Mesenchymal stem cell (in vitro differentiated cells and primary cell): ENCODE measurements at regions not wholly inside any gene's neighbourhood (a gene's known extent, or its start where the extent isn't known, plus 50 kb on each side); places are given as distances from the start of the nearest gene placed in this dataset.

ENCODE experiments used
- DNase-seq: peaks from one replicate; pipeline ENCODE4 v3.0.0-alpha.2; 2013
- H2AFZ ChIP-seq: one replicate; pipeline ENCODE4 v1.6.1; 2013; ENCODE audit warnings: low read depth, mild to moderate bottlenecking, control low read depth, inconsistent platforms, low read length, moderate library complexity
- H2AK5ac ChIP-seq: 2 replicates; pipeline ENCODE4 v1.6.1; 2013; ENCODE audit warnings: low read length, moderate library complexity, mild to moderate bottlenecking, inconsistent platforms; ENCODE audit not compliant: severe bottlenecking
- H2BK120ac ChIP-seq: one replicate; pipeline ENCODE4 v1.6.1; 2013; ENCODE audit warnings: low read depth, mild to moderate bottlenecking, inconsistent platforms, low read length, moderate library complexity
- H2BK12ac ChIP-seq, 2 experiments: one replicate each; pipeline ENCODE4 v1.6.1; 2013; ENCODE audit warnings: inconsistent platforms in 2 of 2, low read length in 2 of 2, mild to moderate bottlenecking in 2 of 2, moderate library complexity in 2 of 2, control low read depth in 1 of 2
- H2BK15ac ChIP-seq: one replicate; pipeline ENCODE4 v1.6.1; 2013; ENCODE audit warnings: mild to moderate bottlenecking, low read depth, inconsistent platforms; ENCODE audit not compliant: poor library complexity, severe bottlenecking
- H2BK5ac ChIP-seq: 2 replicates; pipeline ENCODE4 v1.6.1; 2013; ENCODE audit warnings: low read depth, mild to moderate bottlenecking, low read length, control low read depth, inconsistent platforms; ENCODE audit not compliant: poor library complexity, severe bottlenecking
- H3K14ac ChIP-seq, 2 experiments: one replicate each; pipeline ENCODE4 v1.6.1; 2013; ENCODE audit warnings: inconsistent platforms in 2 of 2, low read length in 2 of 2, control low read depth in 1 of 2, mild to moderate bottlenecking in 1 of 2, moderate library complexity in 1 of 2
- H3K18ac ChIP-seq, 2 experiments: one replicate each; pipeline ENCODE4 v1.6.1; 2013; ENCODE audit warnings: inconsistent platforms in 2 of 2, low read length in 2 of 2, control low read depth in 1 of 2, low read depth in 1 of 2, mild to moderate bottlenecking in 1 of 2
- H3K23ac ChIP-seq, 2 experiments: one replicate each; pipeline ENCODE4 v1.6.1; 2013; ENCODE audit warnings: inconsistent platforms in 2 of 2, low read length in 2 of 2, mild to moderate bottlenecking in 2 of 2, moderate library complexity in 2 of 2, control low read depth in 1 of 2
- H3K27ac ChIP-seq: 2 replicates; pipeline ENCODE4 v1.5.1; 2013; ENCODE audit warnings: mild to moderate bottlenecking, moderate library complexity, low read length, control low read depth, inconsistent platforms; ENCODE audit not compliant: poor library complexity, severe bottlenecking
- H3K27me3 ChIP-seq, 2 experiments: 2 replicates each; pipeline versions ENCODE4 v1.6.1 to v1.7.0; 2013; ENCODE audit warnings: low read length in 2 of 2, mild to moderate bottlenecking in 2 of 2, moderate library complexity in 2 of 2, control low read depth in 1 of 2, inconsistent platforms in 1 of 2; ENCODE audit not compliant: control insufficient read depth in 1 of 2, insufficient read depth in 1 of 2
- H3K36me3 ChIP-seq, 2 experiments: 2 replicates each; pipeline versions ENCODE4 v1.6.1 to v1.7.0; 2013; ENCODE audit warnings: low read length in 2 of 2, control low read depth in 1 of 2, inconsistent platforms in 1 of 2, low read depth in 1 of 2, mild to moderate bottlenecking in 1 of 2; ENCODE audit not compliant: insufficient read depth in 2 of 2, control insufficient read depth in 1 of 2
- H3K4ac ChIP-seq, 2 experiments: one replicate each; pipeline ENCODE4 v1.6.1; 2013; ENCODE audit warnings: inconsistent platforms in 2 of 2, low read length in 2 of 2, mild to moderate bottlenecking in 2 of 2, moderate library complexity in 2 of 2, control low read depth in 1 of 2, low read depth in 1 of 2
- H3K4me1 ChIP-seq: 2 replicates; pipeline ENCODE4 v1.6.1; 2013; ENCODE audit warnings: low read depth, low read length, control low read depth; ENCODE audit not compliant: control insufficient read depth, insufficient read depth
- H3K4me2 ChIP-seq: 2 replicates; pipeline ENCODE4 v1.6.1; 2013; ENCODE audit warnings: low read length, mild to moderate bottlenecking, inconsistent platforms; ENCODE audit not compliant: poor library complexity, severe bottlenecking
- H3K4me3 ChIP-seq, 2 experiments: 2 replicates each; pipeline versions ENCODE4 v1.5.1 to v1.7.0; 2013; ENCODE audit warnings: low read length in 2 of 2, mild to moderate bottlenecking in 2 of 2, control low read depth in 1 of 2, low read depth in 1 of 2; ENCODE audit not compliant: insufficient read depth in 1 of 2
- H3K79me1 ChIP-seq: replicated peaks from 2 replicates; pipeline ENCODE4 v1.6.1; 2013; ENCODE audit warnings: mild to moderate bottlenecking, control low read depth, low read length, inconsistent platforms; ENCODE audit not compliant: poor library complexity, severe bottlenecking
- H3K9ac ChIP-seq: 2 replicates; pipeline ENCODE4 v1.7.0; 2013; ENCODE audit warnings: mild to moderate bottlenecking, low read length, moderate library complexity
- H3K9me3 ChIP-seq: 2 replicates; pipeline ENCODE4 v1.7.0; 2013; ENCODE audit warnings: mild to moderate bottlenecking, low read length; ENCODE audit not compliant: control insufficient read depth
- H4K8ac ChIP-seq: one replicate; pipeline ENCODE4 v1.6.1; 2013; ENCODE audit warnings: inconsistent platforms, mild to moderate bottlenecking, low read length, moderate library complexity
- H4K91ac ChIP-seq: one replicate; pipeline ENCODE4 v1.6.1; 2013; ENCODE audit warnings: mild to moderate bottlenecking, low read length, inconsistent platforms
- WGBS: methylation state at CpG from one replicate; pipeline ENCODE4 v1.1.7; 2013; ENCODE audit warnings: mixed read lengths; 5-methylcytosine and 5-hydroxymethylcytosine counted together

DNA sequence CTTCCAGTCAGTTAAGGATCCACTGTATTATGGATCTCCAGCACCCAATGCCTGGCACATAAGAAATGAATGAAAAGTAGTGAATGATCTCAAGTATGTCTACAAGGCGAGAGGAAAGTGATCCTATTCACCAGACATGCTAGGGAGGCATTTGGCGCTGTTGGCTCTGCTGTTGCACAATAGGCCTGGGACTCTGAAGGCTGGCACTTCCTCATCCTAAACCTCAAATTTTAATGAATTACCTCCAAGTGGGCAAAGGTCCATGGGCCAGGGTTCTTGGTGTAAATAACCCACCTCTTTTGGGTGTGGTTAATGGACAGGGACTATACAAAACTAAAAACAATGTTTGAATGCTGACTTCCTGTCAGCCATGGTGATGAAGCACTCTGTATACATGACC lies 173.4 kb upstream of the PZP start:
- WGBS: 90% methylated on average over 2 of the region's 2 CpGs
- no peak overlapping the region for H2BK120ac ChIP-seq
- no peak overlapping the region for H2AK5ac ChIP-seq
- no peak overlapping the region for H3K4me2 ChIP-seq
- H3K23ac ChIP-seq: no peak overlapping the region
- no peak overlapping the region for H3K4ac ChIP-seq
- no peaks in the 10 kb centered on the region for H3K4me1 ChIP-seq
- H3K79me1 ChIP-seq: no peaks in the 10 kb centered on the region
- H3K36me3 ChIP-seq: no peaks in the 10 kb centered on the region
- no peak overlapping the region for H2BK15ac ChIP-seq
- no peak overlapping the region for H3K14ac ChIP-seq
- H4K91ac ChIP-seq: no peak overlapping the region
- H3K27me3 ChIP-seq: peaks cover 9 to 20% of the 10 kb centered on the region in 2 experiments
- no peak overlapping the region for H3K27ac ChIP-seq
- no peak overlapping the region for H3K18ac ChIP-seq
- no peak for DNase-seq
- no peak overlapping the region for H2BK12ac ChIP-seq
- H3K9ac ChIP-seq: no peak overlapping the region
- no peak overlapping the region for H3K4me3 ChIP-seq
- no peak overlapping the region for H2AFZ ChIP-seq
- no peak overlapping the region for H4K8ac ChIP-seq
- H3K9me3 ChIP-seq: no peaks in the 10 kb centered on the region
- no peak overlapping the region for H2BK5ac ChIP-seq

DNA sequence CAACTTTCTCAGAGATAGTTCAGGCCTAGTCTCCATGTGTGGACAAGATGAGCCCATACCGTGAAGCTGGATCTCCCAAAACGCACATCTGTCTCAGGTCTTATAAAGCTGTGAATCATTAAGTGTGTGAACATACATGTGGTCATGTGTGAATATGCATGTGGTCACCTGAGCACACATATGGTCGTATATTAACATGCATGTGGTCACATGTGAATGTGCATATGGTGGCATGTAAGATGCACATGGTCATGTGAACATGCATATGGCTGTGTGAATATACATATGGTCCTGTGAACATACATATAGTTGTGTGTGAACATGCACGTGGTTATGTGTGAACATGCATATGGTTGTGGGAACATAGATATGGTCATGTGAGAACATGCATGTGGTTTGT lies 172.5 kb upstream of the PZP start:
- H3K4ac ChIP-seq: no peak overlapping the region
- no peaks in the 10 kb centered on the region for H3K9me3 ChIP-seq
- no peak overlapping the region for H3K18ac ChIP-seq
- H3K79me1 ChIP-seq: no peaks in the 10 kb centered on the region
- H2AFZ ChIP-seq: no peak overlapping the region
- H3K4me3 ChIP-seq: no peak overlapping the region
- H4K91ac ChIP-seq: no peak overlapping the region
- no peaks in the 10 kb centered on the region for H3K36me3 ChIP-seq
- no peak overlapping the region for H3K27ac ChIP-seq
- 94% methylated on average over 4 of the region's 4 CpGs for WGBS
- H2BK120ac ChIP-seq: no peak overlapping the region
- no peak overlapping the region for H2BK12ac ChIP-seq
- H3K9ac ChIP-seq: no peak overlapping the region
- no peak overlapping the region for H3K14ac ChIP-seq
- peaks cover 9 to 30% of the 10 kb centered on the region in 2 experiments for H3K27me3 ChIP-seq
- H2AK5ac ChIP-seq: no peak overlapping the region
- DNase-seq: no peak
- no peak overlapping the region for H2BK5ac ChIP-seq
- H4K8ac ChIP-seq: no peak overlapping the region
- H3K23ac ChIP-seq: no peak overlapping the region
- no peak overlapping the region for H3K4me2 ChIP-seq
- H2BK15ac ChIP-seq: no peak overlapping the region
- no peaks in the 10 kb centered on the region for H3K4me1 ChIP-seq

DNA sequence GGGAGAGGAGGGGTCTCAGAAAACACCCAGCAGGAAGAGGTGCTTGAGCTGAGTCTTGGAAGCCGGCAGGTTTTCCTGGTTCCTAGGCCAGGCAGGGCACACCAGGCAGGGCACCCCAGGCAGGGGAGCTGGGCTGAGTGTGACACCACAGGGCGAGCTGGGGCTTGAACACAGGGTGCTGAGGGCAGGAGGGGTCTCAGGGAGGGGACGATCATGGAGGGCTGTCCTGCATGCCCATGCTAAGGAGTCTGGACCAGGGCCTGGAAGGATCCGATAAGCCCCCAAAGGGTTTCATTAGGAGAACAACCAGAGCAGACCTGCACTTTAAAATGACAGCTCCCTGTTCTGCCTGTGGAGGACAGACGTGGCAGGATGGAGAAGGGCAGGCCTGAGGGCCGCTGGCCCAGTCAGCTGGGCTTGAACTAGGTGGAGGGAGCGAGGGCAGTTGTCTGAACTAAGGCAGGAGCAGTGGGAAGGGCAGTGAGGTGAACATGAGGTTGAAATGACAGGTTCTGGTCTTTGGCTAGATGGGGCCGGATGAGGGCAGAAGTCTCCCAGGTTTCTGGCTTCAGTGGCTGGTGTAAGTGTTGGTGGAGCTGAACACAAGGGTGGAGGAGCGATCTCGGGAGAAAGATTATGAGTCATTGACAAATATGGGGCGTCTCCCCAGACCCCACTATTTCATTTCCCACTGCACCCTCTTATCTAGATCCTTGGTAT lies 171.0 kb upstream of the PZP start:
- H4K8ac ChIP-seq: no peak overlapping the region
- H3K27ac ChIP-seq: no peak overlapping the region
- H2BK5ac ChIP-seq: no peak overlapping the region
- no peak overlapping the region for H3K9ac ChIP-seq
- H3K9me3 ChIP-seq: no peaks in the 10 kb centered on the region
- WGBS: 86% methylated on average over 8 of the region's 11 CpGs
- no peak overlapping the region for H3K4me3 ChIP-seq
- no peak overlapping the region for H3K4ac ChIP-seq
- no peak overlapping the region for H3K14ac ChIP-seq
- H2AK5ac ChIP-seq: no peak overlapping the region
- H3K79me1 ChIP-seq: no peaks in the 10 kb centered on the region
- no peak overlapping the region for H3K23ac ChIP-seq
- H2BK15ac ChIP-seq: no peak overlapping the region
- H2BK120ac ChIP-seq: no peak overlapping the region
- H4K91ac ChIP-seq: no peak overlapping the region
- no peak overlapping the region for H3K4me2 ChIP-seq
- peak overlapping the region; percentile 11 for H2AFZ ChIP-seq
- no peaks in the 10 kb centered on the region for H3K4me1 ChIP-seq
- no peak overlapping the region for H3K18ac ChIP-seq
- H3K27me3 ChIP-seq: peaks cover 9 to 30% of the 10 kb centered on the region in 2 experiments
- DNase-seq: no peak
- no peaks in the 10 kb centered on the region for H3K36me3 ChIP-seq
- H2BK12ac ChIP-seq: no peak overlapping the region

DNA sequence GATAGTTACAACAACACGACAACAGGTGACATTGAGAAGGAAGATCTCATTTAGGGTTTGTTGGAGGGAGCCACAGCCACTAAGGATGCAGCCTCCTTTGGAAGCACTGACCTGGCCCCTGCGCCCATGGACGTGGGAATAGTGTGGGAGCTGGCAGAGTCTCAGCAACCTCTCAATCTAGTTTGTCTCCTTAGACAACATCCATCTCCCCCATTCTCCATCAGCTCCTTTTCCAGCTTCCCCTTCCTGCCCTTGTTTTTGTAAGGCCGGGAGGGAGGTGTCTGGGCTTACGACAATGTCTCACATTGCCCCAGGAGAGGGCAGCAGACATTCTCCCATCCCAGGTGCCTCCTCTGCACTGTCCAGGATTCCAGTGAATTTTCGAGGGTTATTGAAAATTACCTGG lies 170.2 kb upstream of the PZP start:
- Histone ChIP-seq H4K91ac (no peak overlapping the region), H2BK5ac (no peak overlapping the region), H4K8ac (no peak overlapping the region), H3K4me1 (no peaks in the 10 kb centered on the region), H2BK120ac (no peak overlapping the region), H3K36me3 (no peaks in the 10 kb centered on the region), H3K9me3 (no peaks in the 10 kb centered on the region), H2AFZ (no peak overlapping the region), H3K4me2 (no peak overlapping the region), H3K18ac (no peak overlapping the region), H2BK12ac (no peak overlapping the region), H2AK5ac (no peak overlapping the region), H3K79me1 (no peaks in the 10 kb centered on the region), H3K14ac (no peak overlapping the region), H3K27ac (no peak overlapping the region), H3K4ac (no peak overlapping the region), H2BK15ac (no peak overlapping the region), H3K27me3 (peaks cover 9 to 30% of the 10 kb centered on the region in 2 experiments), H3K4me3 (no peak overlapping the region), H3K9ac (no peak overlapping the region), H3K23ac (no peak overlapping the region)
- no peak for DNase-seq
- WGBS: 68% methylated on average over 6 of the region's 6 CpGs
